Prostate gland (tissue), 2 donors: ENCODE measurements at regions not wholly inside any gene's neighbourhood (a gene's known extent, or its start where the extent isn't known, plus 50 kb on each side); places are given as distances from the start of the nearest gene placed in this dataset.
"Not testable (repeated sequence)": the region's sequence is repeated elsewhere in the genome, so short reads cannot be mapped to it uniquely, and the experiment has no call there.

ENCODE experiments used
- DNase-seq: peaks from one replicate; pipeline ENCODE4 v3.0.0-alpha.2; 2019; ENCODE audit warnings: low spot score
- H3K27ac ChIP-seq, 2 donors: fragments of 200-600 bp; sonication (generic); 2 replicates each; pipeline ENCODE4 v1.5.1; 2017 to 2019
- H3K27me3 ChIP-seq: fragments of 200-600 bp; sonication (generic); replicated peaks from 2 replicates; pipeline ENCODE4 v1.5.1; 2019; ENCODE audit not compliant: insufficient read depth
- H3K36me3 ChIP-seq, 2 donors: fragments of 200-600 bp; sonication (generic); 1 replicate in 1 of 2; 2 replicates in 1 of 2; pipeline versions ENCODE4 v1.5.1 to v1.8.1; 2017 to 2019
- H3K4me1 ChIP-seq: fragments of 200-600 bp; sonication (generic); replicated peaks from 2 replicates; pipeline ENCODE4 v1.5.1; 2019
- H3K4me3 ChIP-seq, 2 donors: fragments of 200-600 bp; sonication (generic); 2 replicates each; pipeline ENCODE4 v1.5.1; 2017 to 2019
- H3K9me3 ChIP-seq: fragments of 200-600 bp; sonication (generic); 2 replicates; pipeline ENCODE4 v1.5.1; 2017
- CTCF ChIP-seq, 4 experiments: fragments of 200-600 bp in 2 of 4; fragments of 450-650 bp in 2 of 4; sonication (generic) in 2 of 4; IDR thresholded peaks; 1 replicate in 3 of 4; 2 replicates in 1 of 4; pipeline ENCODE4 v1.5.1; 2016 to 2019; ENCODE audit warnings: antibody characterized with exemption in 4 of 4, mild to moderate bottlenecking in 2 of 4, moderate library complexity in 2 of 4
- POLR2A ChIP-seq: fragments of 450-650 bp; IDR thresholded peaks from one replicate; pipeline ENCODE4 v1.6.1; 2016; ENCODE audit warnings: antibody characterized with exemption, mild to moderate bottlenecking
- POLR2AphosphoS5 ChIP-seq: sonication (generic); formaldehyde crosslinking; IDR thresholded peaks from one replicate; pipeline ENCODE4 v1.6.1; 2017; ENCODE audit warnings: antibody characterized with exemption
- WGBS: methylation state at CpG from one replicate; pipeline ENCODE4 v1.1.5; 2018; 5-methylcytosine and 5-hydroxymethylcytosine counted together
- intact Hi-C: fragments of 100-400 bp; cut with DNase I; formaldehyde crosslinking; loops from one replicate; pipeline ENCODE4 v1.14.2; 2022

- Histone ChIP-seq H3K36me3 (no peaks in the 10 kb centered on the region), H3K4me3 (no peak overlapping the region), H3K4me1 (no peaks in the 10 kb centered on the region), H3K27ac (no peak overlapping the region), H3K27me3 (no peaks in the 10 kb centered on the region), H3K9me3 (no peaks in the 10 kb centered on the region)
- TF ChIP-seq POLR2AphosphoS5, result no peak
- TF ChIP-seq POLR2A, result no peak
- no peak for TF ChIP-seq CTCF (IDR thresholded peaks at IDR 0.05)
- intact Hi-C loops, result no loop called here
- no peak for DNase-seq
Observed at GRCh38 chr9:82135106-82135505, 146.5 kb downstream of the SPATA31D1 start.

GRCh38 chr9:82138081-82138480 lies 149.5 kb downstream of the SPATA31D1 start:
- H3K4me3 ChIP-seq, H3K27ac ChIP-seq, H3K9me3 ChIP-seq, H3K27me3 ChIP-seq, H3K4me1 ChIP-seq, intact Hi-C loops, DNase-seq, H3K36me3 ChIP-seq: not testable (repeated sequence)

GRCh38 chr9:82140471-82140870 lies 151.9 kb downstream of the SPATA31D1 start:
- intact Hi-C loops, result no loop called here
- no peak overlapping the region for H3K27ac ChIP-seq
- H3K4me3 ChIP-seq, result no peak overlapping the region
- H3K9me3 ChIP-seq, result no peaks in the 10 kb centered on the region
- no peak for TF ChIP-seq CTCF (IDR thresholded peaks at IDR 0.05)
- H3K27me3 ChIP-seq, result no peaks in the 10 kb centered on the region
- no peaks in the 10 kb centered on the region for H3K36me3 ChIP-seq
- H3K4me1 ChIP-seq, result no peaks in the 10 kb centered on the region
- 81% methylated on average over 7 of the region's 7 CpGs for WGBS
- DNase-seq, result no peak

GRCh38 chr9:82144803-82145202 lies 156.2 kb downstream of the SPATA31D1 start:
- no peaks in the 10 kb centered on the region for H3K36me3 ChIP-seq

GRCh38 chr9:82146677-82147076 lies 158.1 kb downstream of the SPATA31D1 start:
- no peaks in the 10 kb centered on the region for H3K9me3 ChIP-seq
- DNase-seq, result no peak
- no peaks in the 10 kb centered on the region for H3K27me3 ChIP-seq
- WGBS, result 87% methylated on average over 4 of the region's 4 CpGs
- no peak overlapping the region for H3K4me3 ChIP-seq
- intact Hi-C loops, result no loop called here
- TF ChIP-seq POLR2AphosphoS5 (no peak), CTCF (IDR thresholded peaks at IDR 0.05) (no peak), POLR2A (no peak)
- H3K36me3 ChIP-seq, result no peaks in the 10 kb centered on the region
- H3K27ac ChIP-seq, result no peak overlapping the region
- H3K4me1 ChIP-seq, result no peaks in the 10 kb centered on the region

More at GRCh38 chr9:82144803-82145202, 156.2 kb downstream of the SPATA31D1 start:
- no peak overlapping the region for H3K27ac ChIP-seq
- DNase-seq, result no peak
- no peaks in the 10 kb centered on the region for H3K9me3 ChIP-seq
- H3K4me3 ChIP-seq, result no peak overlapping the region
- intact Hi-C loops, result no loop called here
- H3K4me1 ChIP-seq, result no peaks in the 10 kb centered on the region
- 97% methylated on average over 4 of the region's 4 CpGs for WGBS
- H3K27me3 ChIP-seq, result no peaks in the 10 kb centered on the region
- TF ChIP-seq POLR2AphosphoS5 (no peak), CTCF (IDR thresholded peaks at IDR 0.05) (no peak), POLR2A (no peak)
